Renal cortex interstitium (tissue), 11 donors: ENCODE measurements at regions not wholly inside any gene's neighbourhood (a gene's known extent, or its start where the extent isn't known, plus 50 kb on each side); places are given as distances from the start of the nearest gene placed in this dataset.
A peak's percentile ranks its signal among the peaks of the same experiment; 100 is the strongest.

ENCODE experiments used
- DNase-seq, 11 donors: peaks; one replicate each; pipeline ENCODE4 v3.0.0-alpha.2; 2013; ENCODE audit warnings: low read depth in 9 of 11, low spot score in 4 of 11; ENCODE audit errors: extremely low read depth in 1 of 11

- no peak for DNase-seq
These were observed 138.1 kb upstream of the FLRT2 start for GRCh38 chr14:85391892-85392291.

DNA sequence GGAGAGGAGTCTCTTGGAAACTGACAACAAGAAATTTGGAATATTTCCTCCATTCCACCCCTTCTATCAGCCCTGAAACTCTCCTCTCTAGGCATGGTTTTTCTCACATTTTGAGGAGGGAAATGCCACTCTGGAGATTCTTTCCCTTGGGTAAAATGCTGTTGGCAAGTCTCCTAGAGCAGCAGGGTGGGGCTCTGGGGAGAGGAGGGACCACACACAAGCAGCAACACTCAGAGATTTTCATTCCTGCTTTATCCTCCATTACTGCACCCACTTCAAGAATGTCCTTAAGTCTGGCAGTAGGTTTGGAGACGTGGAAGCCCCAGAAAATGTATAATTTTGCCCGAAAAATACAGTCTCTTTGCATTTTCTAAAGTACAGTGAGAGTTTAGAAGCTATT is 130.8 kb upstream of the FLRT2 start:
- DNase-seq, result no peak

GRCh38 chr14:85400678-85401077 is 129.3 kb upstream of the FLRT2 start:
- no peak for DNase-seq

DNA sequence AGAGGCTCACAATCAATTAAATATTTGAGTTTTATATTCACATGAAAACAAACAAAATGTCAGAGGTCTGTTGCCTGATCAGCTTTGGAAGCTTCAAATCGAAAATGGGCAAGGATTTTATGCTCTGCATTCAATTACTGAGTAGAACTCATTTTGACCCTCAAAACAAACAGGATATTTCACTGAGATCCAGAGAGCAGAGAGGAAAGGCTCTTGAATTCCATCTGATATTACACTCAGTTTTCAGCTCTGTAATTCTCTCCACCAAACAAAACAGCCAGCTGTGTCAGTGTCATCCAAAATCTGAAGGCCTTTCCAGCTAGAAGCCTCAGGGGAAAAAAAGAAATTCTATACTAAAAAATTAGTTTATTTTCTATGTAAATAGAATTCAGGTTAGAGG is 128.6 kb upstream of the FLRT2 start:
- no peak for DNase-seq

- no peak for DNase-seq
These were observed 127.3 kb upstream of the FLRT2 start for GRCh38 chr14:85402569-85403162.

DNA sequence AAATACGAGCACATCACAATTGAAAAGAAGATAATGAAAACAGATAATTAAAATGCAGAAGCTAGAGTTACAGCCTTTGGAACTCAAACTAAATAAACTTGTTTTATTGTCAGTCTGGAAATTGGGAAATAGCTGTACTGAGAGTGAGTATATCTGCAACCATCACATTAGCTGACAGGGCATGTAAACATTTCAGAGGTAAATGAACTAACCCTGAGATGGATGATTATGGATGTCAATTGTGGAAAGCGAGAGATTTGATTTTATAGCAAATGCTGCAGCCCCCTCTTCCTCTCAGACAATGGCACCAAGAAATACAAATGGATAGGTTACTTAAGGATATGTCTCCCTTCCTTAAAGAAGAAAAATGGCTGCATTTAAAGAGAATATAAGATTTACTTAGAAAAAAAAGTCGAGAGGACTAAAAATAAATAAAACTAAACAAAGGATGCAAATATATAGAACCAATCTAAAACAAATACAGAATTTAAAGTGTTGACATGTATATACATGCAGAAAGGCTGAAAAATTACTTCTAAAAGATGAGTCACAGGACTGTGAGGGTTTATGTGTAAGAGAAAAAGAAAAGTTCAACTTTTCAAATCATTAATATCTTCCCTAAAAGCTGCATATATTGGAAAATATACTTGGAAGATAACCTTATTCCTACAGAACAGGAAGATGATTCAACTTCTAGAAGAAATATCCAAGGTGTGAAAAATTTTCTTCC is 120.3 kb upstream of the FLRT2 start:
- no peak for DNase-seq

DNA sequence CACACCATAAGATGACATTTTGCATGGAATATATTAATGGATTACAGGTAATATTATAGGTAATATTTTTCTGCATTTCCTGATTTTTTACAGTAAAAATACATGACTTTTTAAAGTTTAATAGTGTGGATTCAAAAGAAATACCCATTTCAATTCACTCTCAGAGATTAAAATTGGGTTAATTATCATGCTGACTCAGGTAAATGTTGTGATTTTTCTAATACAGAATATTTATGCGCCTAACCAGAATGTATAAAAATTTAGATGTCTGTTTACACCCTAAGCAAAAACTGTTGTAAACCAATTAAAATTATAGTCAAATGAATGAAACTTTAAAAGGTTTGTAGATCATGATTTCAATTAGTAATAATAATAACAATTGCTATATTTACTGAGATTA is 117.2 kb upstream of the FLRT2 start:
- DNase-seq, result no peak

GRCh38 chr14:85413836-85414526 is 116.0 kb upstream of the FLRT2 start:
- no peak for DNase-seq

DNA sequence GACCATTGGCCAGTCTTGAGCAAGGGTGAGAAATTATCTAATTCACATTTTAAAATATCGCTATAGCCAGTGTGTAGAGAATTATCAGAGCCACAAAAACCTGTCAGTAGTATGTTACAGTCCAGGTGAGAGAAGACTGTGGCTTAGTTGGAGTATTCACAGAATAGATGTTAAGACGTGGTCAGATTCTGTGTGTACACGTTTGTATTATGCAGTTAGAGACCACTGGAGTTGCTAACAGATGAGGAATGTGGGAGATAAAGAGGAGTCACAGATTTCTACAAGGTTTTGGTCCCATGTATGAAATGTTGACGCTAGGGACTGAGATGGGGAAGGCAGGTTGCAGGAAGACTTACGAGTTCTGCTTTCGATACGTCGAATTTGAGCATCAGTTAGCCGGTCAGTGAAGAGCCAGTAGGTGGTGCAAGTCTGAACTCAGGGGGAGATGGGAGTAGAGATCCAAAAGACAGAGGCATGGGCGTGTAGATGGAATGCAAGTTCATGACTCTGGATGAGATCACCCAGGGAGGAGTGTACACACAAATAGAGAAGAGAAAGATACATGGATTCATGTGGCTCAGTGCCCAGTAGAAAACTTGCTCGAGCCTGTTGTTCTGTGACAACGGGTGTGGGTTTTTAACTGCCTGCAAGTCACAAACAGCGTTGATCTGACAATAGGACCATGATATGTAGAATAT is 114.8 kb upstream of the FLRT2 start:
- DNase-seq, result peak in 5 of 11 donors; percentile 23 to 43 (median 33)

DNA sequence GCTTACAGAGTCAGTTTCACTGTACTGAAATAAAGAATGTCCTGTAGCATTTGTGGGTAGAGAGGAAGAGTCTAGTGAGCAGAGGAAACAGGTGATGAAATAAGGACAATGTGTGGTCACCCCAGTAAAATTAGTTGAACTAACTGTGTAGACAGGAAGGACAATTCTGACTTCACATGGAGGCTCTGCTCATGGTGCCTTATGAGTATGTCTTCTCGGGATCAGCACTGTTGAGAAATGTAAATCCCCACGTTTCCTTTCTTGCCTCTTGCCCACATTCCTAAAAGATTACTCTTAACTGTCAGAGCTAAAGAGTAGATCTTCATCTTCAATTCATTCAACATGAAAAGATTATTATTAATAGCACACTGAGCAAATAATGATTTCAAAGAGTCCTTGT is 113.2 kb upstream of the FLRT2 start:
- DNase-seq, result no peak

DNA sequence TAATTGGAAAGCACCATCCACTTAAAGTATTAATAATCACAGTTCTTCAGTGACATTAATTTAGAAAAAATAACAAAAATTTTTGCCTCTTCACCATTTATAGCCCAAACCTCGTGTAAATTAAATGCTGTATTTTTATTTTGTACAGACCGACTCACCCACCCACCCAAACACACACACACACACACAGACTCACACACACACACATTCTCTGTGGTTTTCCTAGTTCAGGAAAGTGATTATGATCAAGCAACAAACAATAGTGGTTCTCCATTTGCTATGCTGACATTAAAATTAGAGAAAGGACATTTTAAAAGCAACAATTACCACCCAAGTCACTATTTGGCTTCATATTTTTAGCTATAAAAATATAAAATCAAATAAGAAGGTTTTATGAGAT is 112.5 kb upstream of the FLRT2 start:
- no peak for DNase-seq

DNA sequence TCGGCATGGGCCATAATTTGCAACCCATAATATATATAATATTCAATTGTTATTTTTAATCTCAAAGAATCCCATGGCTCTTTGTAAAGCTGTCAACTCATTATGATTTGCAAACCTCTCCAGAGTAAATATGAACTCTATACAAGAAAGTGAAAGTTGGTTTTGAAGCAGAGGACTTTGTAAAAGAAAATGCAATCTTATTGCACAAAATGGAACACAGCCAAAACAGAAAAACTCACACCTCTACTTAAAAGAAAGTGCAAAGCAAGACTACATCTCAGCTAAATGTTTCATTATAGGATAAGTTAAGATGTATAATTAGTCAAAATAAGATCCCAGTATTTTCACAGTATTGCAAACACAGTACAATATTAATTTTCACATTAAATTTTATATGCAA is 111.2 kb upstream of the FLRT2 start:
- DNase-seq, result no peak

GRCh38 chr14:85420278-85420677 is 109.7 kb upstream of the FLRT2 start:
- DNase-seq, result no peak

- no peak for DNase-seq
These were observed 109.2 kb upstream of the FLRT2 start for GRCh38 chr14:85420707-85421106.

DNA sequence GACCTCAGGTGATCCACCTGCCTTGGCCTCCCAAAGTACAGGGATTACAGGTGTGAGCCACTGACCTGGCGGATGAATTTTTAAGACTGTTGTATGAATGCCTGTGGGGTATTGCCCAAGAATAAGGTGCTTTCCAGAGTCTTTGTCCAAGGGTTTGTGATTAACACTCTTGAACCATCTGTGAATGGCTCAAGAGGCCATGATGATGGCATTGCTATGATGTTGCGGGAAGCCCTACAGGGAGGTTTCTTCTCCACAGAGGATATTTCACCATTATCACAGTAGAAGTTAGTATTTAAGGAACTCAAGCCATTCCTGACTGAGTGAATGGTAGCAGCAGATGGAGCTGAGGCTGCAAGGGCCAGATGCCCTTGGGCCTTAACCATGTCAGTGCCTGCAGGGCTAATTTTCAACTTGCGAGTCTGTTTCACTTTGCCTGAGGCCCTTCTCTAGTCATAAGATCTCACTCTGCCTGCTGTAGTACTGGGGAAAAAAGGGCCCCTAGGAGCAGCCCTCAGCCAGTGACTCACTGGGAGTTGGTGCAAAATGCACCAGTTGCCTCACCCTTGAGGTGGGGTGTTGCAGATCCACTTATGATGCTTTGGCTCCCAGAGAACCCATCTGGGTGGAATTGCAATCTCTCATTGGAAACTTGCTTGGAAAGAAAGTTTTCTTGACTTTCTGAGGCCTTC is 108.6 kb upstream of the FLRT2 start:
- DNase-seq, result no peak

- DNase-seq, result no peak
These were observed 106.1 kb upstream of the FLRT2 start for GRCh38 chr14:85423889-85424288.

DNA sequence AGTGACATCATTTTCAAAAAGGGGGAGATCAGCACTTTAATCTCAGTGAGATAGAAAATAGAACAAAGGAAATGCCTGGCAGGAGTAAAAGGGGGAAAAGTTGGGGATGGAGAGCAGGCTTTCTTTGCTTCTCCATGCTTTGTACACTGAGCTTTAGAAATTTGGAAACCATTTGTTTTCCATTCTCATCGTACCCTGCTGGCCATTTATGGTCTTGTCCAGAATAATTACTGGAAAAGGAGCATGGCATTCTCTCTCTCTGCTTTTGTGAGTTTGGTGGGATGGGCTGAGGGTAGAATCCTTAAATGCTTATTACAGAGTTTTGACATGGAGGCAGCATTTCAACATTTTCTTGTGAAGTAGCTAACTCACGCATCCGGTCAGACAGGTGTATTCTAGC is 104.4 kb upstream of the FLRT2 start:
- DNase-seq, result no peak

- no peak for DNase-seq
These were observed 103.6 kb upstream of the FLRT2 start for GRCh38 chr14:85426068-85426935.

DNA sequence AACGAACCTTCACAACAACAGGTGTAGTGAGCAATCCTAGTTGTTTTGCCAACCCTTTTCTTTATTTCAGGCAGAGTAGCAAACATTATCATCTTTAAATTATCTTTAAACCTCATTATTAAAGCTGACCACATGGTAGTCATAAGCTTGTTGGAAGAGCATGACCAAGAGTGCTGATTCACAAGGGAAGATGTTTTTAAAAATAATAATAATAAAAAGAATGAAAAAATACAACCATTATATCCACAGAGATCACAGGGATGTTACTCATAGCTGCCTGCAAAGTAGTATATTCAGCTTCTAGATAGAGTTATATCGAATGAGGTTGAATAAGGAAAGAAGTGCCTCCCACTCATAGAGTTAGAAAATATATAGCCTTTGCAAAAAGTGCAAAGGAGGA is 101.0 kb upstream of the FLRT2 start:
- no peak for DNase-seq
